NCI-H510A treated with DMSO at 0.1 percent for 48 hours (cell line): ENCODE measurements at regions not wholly inside any gene's neighbourhood (a gene's known extent, or its start where the extent isn't known, plus 50 kb on each side); places are given as distances from the start of the nearest gene placed in this dataset.
A peak's percentile ranks its signal among the peaks of the same experiment; 100 is the strongest.

Source experiments
- DNase-seq: peaks from one replicate; lab custom pipeline; 2025; lab: John Stamatoyannopoulos, UW

- DNase-seq = no peak
These were observed 73.8 kb downstream of the CBLN2 start for GRCh38 chr18:72470391-72470790.

- no peak for DNase-seq
These were observed 76.0 kb downstream of the CBLN2 start for GRCh38 chr18:72468021-72468710.

- DNase-seq = no peak
These were observed 83.9 kb downstream of the CBLN2 start for GRCh38 chr18:72460210-72460680.

- no peak for DNase-seq
These were observed 85.9 kb downstream of the CBLN2 start for GRCh38 chr18:72458271-72458670.

- no peak for DNase-seq
These were observed 87.3 kb downstream of the CBLN2 start for GRCh38 chr18:72456802-72457201.

- DNase-seq = no peak
These were observed 91.8 kb downstream of the CBLN2 start for GRCh38 chr18:72452328-72452727.

GRCh38 chr18:72444798-72445155, 99.4 kb downstream of the CBLN2 start:
- no peak for DNase-seq

- no peak for DNase-seq
These were observed 99.9 kb downstream of the CBLN2 start for GRCh38 chr18:72444111-72444797.

- peak; percentile 13 for DNase-seq
These were observed 107.7 kb downstream of the CBLN2 start for GRCh38 chr18:72436401-72436800.

GRCh38 chr18:72433756-72434155, 110.4 kb downstream of the CBLN2 start:
- no peak for DNase-seq

- DNase-seq = no peak
These were observed 116.4 kb downstream of the CBLN2 start for GRCh38 chr18:72427721-72428120.

GRCh38 chr18:72419914-72420313, 124.2 kb downstream of the CBLN2 start:
- no peak for DNase-seq

GRCh38 chr18:72412927-72413326, 131.2 kb downstream of the CBLN2 start:
- DNase-seq = peak; percentile 40

GRCh38 chr18:72411261-72411660, 132.9 kb downstream of the CBLN2 start:
- no peak for DNase-seq

GRCh38 chr18:72410399-72410798, 133.7 kb downstream of the CBLN2 start:
- DNase-seq = no peak

GRCh38 chr18:72409903-72410302, 134.2 kb downstream of the CBLN2 start:
- DNase-seq = no peak

GRCh38 chr18:72407048-72407447, 137.1 kb downstream of the CBLN2 start:
- no peak for DNase-seq

- no peak for DNase-seq
These were observed 152.2 kb downstream of the CBLN2 start for GRCh38 chr18:72391951-72392350.

- DNase-seq = no peak
These were observed 152.7 kb downstream of the CBLN2 start for GRCh38 chr18:72391427-72391826.

- no peak for DNase-seq
These were observed 166.1 kb downstream of the CBLN2 start for GRCh38 chr18:72378016-72378415.

GRCh38 chr18:72376256-72376655, 167.9 kb downstream of the CBLN2 start:
- no peak for DNase-seq

- peak; percentile 90 for DNase-seq
These were observed 168.5 kb downstream of the CBLN2 start for GRCh38 chr18:72375618-72376017.

- no peak for DNase-seq
These were observed 172.1 kb downstream of the CBLN2 start for GRCh38 chr18:72372076-72372475.

GRCh38 chr18:72368308-72368707, 175.8 kb downstream of the CBLN2 start:
- no peak for DNase-seq
